ENCODE measurements at regions not wholly inside any gene's neighbourhood (a gene's known extent, or its start where the extent isn't known, plus 50 kb on each side); places are given as distances from the start of the nearest gene placed in this dataset.

- no peak overlapping the region for H2AFZ ChIP-seq (ENCODE audit: low read length)
- no peaks in the 10 kb centered on the region for H3K4me1 ChIP-seq (ENCODE audit: insufficient read depth, low read length, poor library complexity, severe bottlenecking)
- CTCF ChIA-PET (ENCODE audit: unreplicated experiment), result no interaction called here
- H3K9me2 ChIP-seq (ENCODE audit: insufficient read depth, low read length), result no peaks in the 10 kb centered on the region
- H3K4me3 ChIP-seq (ENCODE audit: low read depth, low read length, poor library complexity, severe bottlenecking), result no peak overlapping the region
- H4K20me1 ChIP-seq (ENCODE audit: insufficient read depth, low read length), result no peaks in the 10 kb centered on the region
- intact Hi-C loops (cut with micrococcal nuclease; ENCODE audit: unreplicated experiment), result no loop called here
- no peaks in the 10 kb centered on the region for H3K36me3 ChIP-seq (ENCODE audit: insufficient read depth, low read length)
- no peak for DNase-seq (ENCODE audit: low spot score)
- no peak overlapping the region for H3K27ac ChIP-seq (ENCODE audit: low read depth, low read length, poor library complexity, severe bottlenecking)
- TF ChIP-seq CTCF (conservative IDR thresholded peaks at IDR 0.05; ENCODE audit: low read length), result no peak
- TF ChIP-seq EZH2phosphoT487 (IDR thresholded peaks at IDR 0.05; ENCODE audit: borderline replicate concordance, low read depth, low read length), result no peak
- H3K9me3 ChIP-seq (ENCODE audit: low read length), result no peaks in the 10 kb centered on the region
- H3K4me2 ChIP-seq (ENCODE audit: low read length), result no peak overlapping the region
- no TSS peak for BruUV-seq (replicated peaks)
- POLR2A ChIA-PET, result no interaction called here
- no peaks in the 10 kb centered on the region for H3K79me2 ChIP-seq (ENCODE audit: insufficient read depth, low read depth, low read length)
These were observed 991.8 kb downstream of the GBE1 start for GRCh38 chr3:80769683-80770082.

GRCh38 chr3:80767604-80768003, 993.8 kb downstream of the GBE1 start:
- Histone ChIP-seq H3K4me3 (ENCODE audit: low read depth, low read length, poor library complexity, severe bottlenecking) (no peak overlapping the region), H3K27ac (ENCODE audit: low read depth, low read length, poor library complexity, severe bottlenecking) (no peak overlapping the region), H3K79me2 (ENCODE audit: insufficient read depth, low read depth, low read length) (no peaks in the 10 kb centered on the region), H3K9me3 (ENCODE audit: low read length) (no peaks in the 10 kb centered on the region), H3K9me2 (ENCODE audit: insufficient read depth, low read length) (no peaks in the 10 kb centered on the region), H3K36me3 (ENCODE audit: insufficient read depth, low read length) (no peaks in the 10 kb centered on the region), H3K4me2 (ENCODE audit: low read length) (no peak overlapping the region), H2AFZ (ENCODE audit: low read length) (no peak overlapping the region), H4K20me1 (ENCODE audit: insufficient read depth, low read length) (no peaks in the 10 kb centered on the region), H3K4me1 (ENCODE audit: insufficient read depth, low read length, poor library complexity, severe bottlenecking) (no peaks in the 10 kb centered on the region)
- intact Hi-C loops (cut with micrococcal nuclease; ENCODE audit: unreplicated experiment), result no loop called here
- ChIA-PET POLR2A (no interaction called here), CTCF (ENCODE audit: unreplicated experiment) (no interaction called here)
- no TSS peak for BruUV-seq (replicated peaks)
- TF ChIP-seq CTCF (conservative IDR thresholded peaks at IDR 0.05; ENCODE audit: low read length), result no peak
- TF ChIP-seq EZH2phosphoT487 (IDR thresholded peaks at IDR 0.05; ENCODE audit: borderline replicate concordance, low read depth, low read length), result no peak
- DNase-seq (ENCODE audit: low spot score), result no peak

GRCh38 chr3:80754969-80755368, 987.2 kb upstream of the ROBO1 start:
- no peak for DNase-seq (ENCODE audit: low spot score)
- Histone ChIP-seq H3K4me3 (ENCODE audit: low read depth, low read length, poor library complexity, severe bottlenecking) (no peak overlapping the region), H2AFZ (ENCODE audit: low read length) (no peak overlapping the region), H3K36me3 (ENCODE audit: insufficient read depth, low read length) (no peaks in the 10 kb centered on the region), H3K79me2 (ENCODE audit: insufficient read depth, low read depth, low read length) (no peaks in the 10 kb centered on the region), H3K27ac (ENCODE audit: low read depth, low read length, poor library complexity, severe bottlenecking) (no peak overlapping the region), H4K20me1 (ENCODE audit: insufficient read depth, low read length) (no peaks in the 10 kb centered on the region), H3K9me3 (ENCODE audit: low read length) (no peaks in the 10 kb centered on the region), H3K4me1 (ENCODE audit: insufficient read depth, low read length, poor library complexity, severe bottlenecking) (no peaks in the 10 kb centered on the region), H3K9me2 (ENCODE audit: insufficient read depth, low read length) (no peaks in the 10 kb centered on the region), H3K4me2 (ENCODE audit: low read length) (no peak overlapping the region)
- CTCF ChIA-PET (ENCODE audit: unreplicated experiment), result no interaction called here
- POLR2A ChIA-PET, result no interaction called here
- TF ChIP-seq CTCF (conservative IDR thresholded peaks at IDR 0.05; ENCODE audit: low read length), result no peak
- TF ChIP-seq EZH2phosphoT487 (IDR thresholded peaks at IDR 0.05; ENCODE audit: borderline replicate concordance, low read depth, low read length), result no peak
- intact Hi-C loops (cut with micrococcal nuclease; ENCODE audit: unreplicated experiment), result no loop called here
- BruUV-seq (replicated peaks), result no TSS peak
